ENCODE measurements at regions not wholly inside any gene's neighbourhood (a gene's known extent, or its start where the extent isn't known, plus 50 kb on each side); places are given as distances from the start of the nearest gene placed in this dataset.

DNA sequence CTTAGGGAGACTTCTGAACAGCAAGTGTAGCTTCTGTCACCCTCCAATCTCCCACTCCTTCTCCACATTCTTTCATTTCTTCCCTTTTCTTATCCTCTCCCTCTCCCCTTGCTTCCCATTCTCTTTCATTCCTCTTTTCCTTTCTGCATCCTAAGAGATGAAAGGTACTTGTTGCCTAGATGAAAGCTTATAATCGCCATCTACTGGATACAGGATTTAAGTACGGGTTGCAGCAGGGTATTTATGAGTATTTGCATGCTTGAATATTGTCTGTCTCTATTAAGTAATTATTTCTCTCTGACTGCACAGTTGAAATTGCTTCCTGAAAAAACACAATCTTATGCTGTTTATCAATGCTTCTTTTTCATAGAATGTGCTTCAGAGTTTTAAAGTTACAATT, 174.0 kb upstream of the TENT5D start:
- no peaks in the 10 kb centered on the region for H3K4me1 Mint-ChIP-seq
- no peak for DNase-seq
- no peaks in the 10 kb centered on the region for H3K27me3 Mint-ChIP-seq
- no peak overlapping the region for H3K4me3 Mint-ChIP-seq
- H3K27ac Mint-ChIP-seq: no peak overlapping the region
- no peaks in the 10 kb centered on the region for H3K9me3 Mint-ChIP-seq
- CTCF ChIA-PET: no interaction called here
- no peaks in the 10 kb centered on the region for H3K36me3 Mint-ChIP-seq

DNA sequence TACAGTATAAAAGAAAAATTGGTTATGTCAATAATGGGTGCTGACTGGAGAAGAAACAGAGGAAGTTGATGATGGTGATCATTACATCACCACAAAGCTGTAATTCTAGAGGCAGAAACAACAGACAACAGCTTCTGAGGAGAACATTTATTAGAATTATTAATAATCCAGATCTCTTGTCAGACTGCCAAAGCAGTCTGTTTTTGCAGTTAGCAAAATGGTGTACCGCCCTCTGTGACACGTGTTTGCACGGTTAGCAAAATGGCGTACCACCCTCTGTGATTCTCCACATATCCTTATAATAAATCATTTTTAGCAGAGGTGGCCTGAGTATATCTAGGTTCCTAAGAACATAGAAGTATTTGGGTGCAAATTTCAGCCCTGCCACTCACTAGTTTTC, 154.0 kb upstream of the TENT5D start:
- no peak overlapping the region for H3K4me3 Mint-ChIP-seq

DNA sequence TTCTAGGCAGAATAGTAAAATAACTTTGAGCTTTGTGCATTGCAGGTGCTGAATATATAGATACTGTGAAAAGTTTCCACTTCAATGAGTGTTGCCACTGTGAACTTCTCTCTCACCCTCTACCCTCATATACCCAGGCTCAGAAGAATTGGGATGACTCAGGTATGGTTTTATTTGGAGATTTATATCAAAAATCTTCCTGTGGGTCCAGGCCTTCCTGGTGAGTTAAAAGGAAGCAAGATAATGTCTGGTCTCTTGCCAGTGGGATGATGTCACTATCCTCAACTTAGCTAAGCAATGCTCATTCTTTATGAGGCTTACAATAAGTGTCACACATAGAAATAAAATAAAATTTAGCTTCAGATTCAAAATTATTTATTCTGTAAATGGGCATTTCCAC, 153.3 kb upstream of the TENT5D start:
- no peaks in the 10 kb centered on the region for H3K4me1 Mint-ChIP-seq
- no peaks in the 10 kb centered on the region for H3K9me3 Mint-ChIP-seq
- CTCF ChIA-PET: no interaction called here
- no peak for DNase-seq
- H3K36me3 Mint-ChIP-seq: no peaks in the 10 kb centered on the region
- H3K27me3 Mint-ChIP-seq: no peaks in the 10 kb centered on the region
- H3K27ac Mint-ChIP-seq: no peak overlapping the region
- H3K4me3 Mint-ChIP-seq: no peak overlapping the region

More for the DNA sequence above, 154.0 kb upstream of the TENT5D start:
- Mint-ChIP-seq H3K36me3 (no peaks in the 10 kb centered on the region), H3K27me3 (no peaks in the 10 kb centered on the region), H3K4me1 (no peaks in the 10 kb centered on the region), H3K27ac (no peak overlapping the region), H3K9me3 (no peaks in the 10 kb centered on the region)
- no peak for DNase-seq
- CTCF ChIA-PET: no interaction called here

DNA sequence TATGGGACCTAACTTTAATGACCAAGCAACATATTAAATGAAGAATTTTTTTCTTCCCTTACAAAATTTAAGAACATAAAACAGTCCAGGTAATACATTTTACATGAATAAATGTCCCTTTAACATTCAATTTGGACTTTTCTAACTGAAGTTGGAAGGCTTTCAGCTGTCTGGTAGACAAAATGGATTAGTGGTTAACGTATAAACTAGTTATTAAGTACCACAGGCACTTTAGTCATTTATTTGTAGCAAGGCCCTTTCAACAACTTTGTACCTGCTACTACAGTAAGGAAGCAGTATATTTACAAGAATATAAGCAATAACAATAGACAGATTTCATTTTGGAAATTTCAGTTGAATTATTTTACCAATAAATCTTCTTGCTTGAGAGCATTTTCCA, 152.5 kb upstream of the TENT5D start:
- Mint-ChIP-seq H3K27me3 (no peaks in the 10 kb centered on the region), H3K4me1 (no peaks in the 10 kb centered on the region), H3K4me3 (no peak overlapping the region), H3K36me3 (no peaks in the 10 kb centered on the region), H3K9me3 (no peaks in the 10 kb centered on the region), H3K27ac (no peak overlapping the region)
- no peak for DNase-seq
- CTCF ChIA-PET: no interaction called here

DNA sequence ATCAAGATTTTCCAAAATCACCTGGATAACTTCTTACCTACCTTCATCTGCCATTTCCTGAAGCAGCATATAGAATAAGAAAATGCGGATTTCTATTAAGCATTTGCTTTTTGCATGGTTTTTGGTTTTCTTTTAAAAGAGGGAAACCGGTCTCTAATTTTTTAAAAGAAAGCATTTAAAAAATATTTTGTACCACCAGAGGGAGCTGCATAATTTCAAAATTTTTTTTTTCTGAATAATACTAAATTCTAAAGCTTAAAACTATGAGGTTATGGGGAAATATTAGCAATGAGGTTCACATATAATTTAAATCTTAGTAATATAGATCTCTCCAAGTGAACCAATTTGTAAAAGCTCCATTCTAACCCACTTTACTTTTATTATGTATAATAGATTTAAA, 137.7 kb upstream of the TENT5D start:
- H3K27me3 Mint-ChIP-seq: no peaks in the 10 kb centered on the region
- no peaks in the 10 kb centered on the region for H3K36me3 Mint-ChIP-seq
- H3K27ac Mint-ChIP-seq: no peak overlapping the region
- DNase-seq: no peak
- no peak overlapping the region for H3K4me3 Mint-ChIP-seq
- CTCF ChIA-PET: no interaction called here
- H3K9me3 Mint-ChIP-seq: no peaks in the 10 kb centered on the region
- H3K4me1 Mint-ChIP-seq: no peaks in the 10 kb centered on the region

DNA sequence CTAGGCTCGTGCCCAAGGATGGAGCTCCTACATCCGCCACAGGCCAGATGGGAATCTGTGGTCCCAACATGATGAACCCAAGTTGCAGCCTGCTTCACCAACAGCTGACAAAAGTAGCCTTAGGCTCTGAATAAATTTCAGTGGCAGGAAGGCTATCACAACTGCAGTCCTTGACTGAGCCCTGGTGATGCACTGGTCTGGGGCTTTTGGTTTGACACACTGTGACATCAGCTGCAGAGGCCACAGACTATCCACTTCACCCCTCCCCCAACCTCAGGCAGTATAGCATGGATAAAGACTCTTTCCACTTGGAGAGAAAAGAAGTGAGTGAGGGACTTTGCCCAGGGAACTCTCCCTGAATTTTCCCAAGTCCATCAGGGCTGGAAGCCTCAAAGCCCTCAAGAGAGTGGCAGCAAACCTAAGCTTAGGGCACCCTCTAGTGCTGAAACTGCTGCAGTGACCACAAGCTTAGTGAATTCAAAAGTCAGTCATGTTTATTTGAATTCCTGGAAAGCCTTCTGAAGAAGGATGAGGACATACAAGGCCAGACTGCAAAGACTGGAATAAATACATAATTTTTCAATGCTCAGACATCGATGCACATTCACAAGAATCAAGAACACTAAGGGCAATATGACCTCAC, 135.0 kb upstream of the TENT5D start:
- Mint-ChIP-seq H3K4me1 (no peaks in the 10 kb centered on the region), H3K27me3 (no peaks in the 10 kb centered on the region), H3K27ac (no peak overlapping the region), H3K36me3 (no peaks in the 10 kb centered on the region), H3K9me3 (no peaks in the 10 kb centered on the region), H3K4me3 (no peak overlapping the region)
- DNase-seq: no peak
- CTCF ChIA-PET: no interaction called here

DNA sequence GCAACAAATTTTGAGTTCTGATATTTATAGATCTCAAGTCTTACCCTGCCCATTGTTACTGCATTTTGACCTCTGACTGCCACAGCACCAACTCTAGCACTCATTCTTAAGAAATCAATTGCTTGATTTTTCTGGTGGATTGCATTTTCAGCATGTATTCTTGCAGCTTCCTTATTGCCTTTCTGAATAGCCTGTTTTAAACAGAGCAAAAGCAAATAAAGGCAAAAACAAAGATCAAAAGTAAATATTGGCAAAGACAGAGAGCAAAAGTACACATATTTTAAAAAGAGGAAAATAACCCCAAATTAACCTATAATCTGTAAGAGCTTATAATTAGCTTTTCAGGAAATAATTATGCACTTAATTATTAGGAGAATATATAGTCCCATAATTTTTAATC, 129.4 kb upstream of the TENT5D start:
- Mint-ChIP-seq H3K4me3 (no peak overlapping the region), H3K36me3 (no peaks in the 10 kb centered on the region), H3K27me3 (no peaks in the 10 kb centered on the region)

DNA sequence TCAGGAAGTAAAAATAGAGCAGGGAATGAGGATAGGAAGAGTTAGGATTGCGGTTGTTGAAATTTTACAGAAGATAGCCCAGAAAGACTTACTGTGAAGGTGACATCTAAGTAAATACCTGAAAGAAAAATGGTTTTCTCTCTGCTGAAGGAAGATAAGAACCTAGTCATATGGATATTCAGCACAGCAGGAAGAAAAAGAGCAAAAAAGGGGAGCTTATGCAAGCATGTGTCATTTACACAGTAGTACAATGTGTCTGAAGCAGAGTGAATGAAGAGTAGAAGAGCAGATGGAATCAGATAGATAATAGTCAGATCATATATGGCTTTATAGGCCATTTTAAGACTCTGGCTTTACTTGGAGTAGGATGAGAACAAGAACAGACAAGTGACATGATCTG, 126.9 kb upstream of the TENT5D start:
- CTCF ChIA-PET: interaction anchor here (0.9 kb wide), 1 partner anchor 11 kb away, joined by 3 read pairs; no protein-coding TSS in a partner anchor

More for the DNA sequence above, 129.4 kb upstream of the TENT5D start:
- DNase-seq: no peak
- Mint-ChIP-seq H3K27ac (no peak overlapping the region), H3K4me1 (no peaks in the 10 kb centered on the region), H3K9me3 (no peaks in the 10 kb centered on the region)
- CTCF ChIA-PET: no interaction called here

DNA sequence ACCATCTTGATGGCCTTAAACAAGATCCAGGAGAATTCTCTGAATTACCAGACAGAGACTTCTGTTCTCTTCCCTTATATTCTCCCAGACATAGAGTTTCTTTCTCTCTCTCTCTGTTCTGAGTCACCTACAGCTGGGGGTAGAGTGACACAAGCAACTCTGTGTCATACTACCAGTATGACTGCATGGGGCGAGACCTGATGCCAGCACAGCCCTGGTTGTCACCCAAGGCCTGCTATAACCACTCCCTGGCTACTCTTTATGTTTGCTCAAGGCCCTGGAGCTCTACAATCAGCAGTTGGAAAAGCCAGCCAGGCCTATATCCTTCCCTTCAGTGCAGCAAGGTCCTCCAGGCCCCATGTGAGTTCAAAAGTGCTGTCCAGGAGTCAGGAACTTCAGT, 114.2 kb upstream of the TENT5D start:
- no peak overlapping the region for H3K27ac Mint-ChIP-seq
- DNase-seq: no peak
- CTCF ChIA-PET: no interaction called here
- no peaks in the 10 kb centered on the region for H3K4me1 Mint-ChIP-seq
- no peaks in the 10 kb centered on the region for H3K36me3 Mint-ChIP-seq
- no peak overlapping the region for H3K4me3 Mint-ChIP-seq
- no peaks in the 10 kb centered on the region for H3K27me3 Mint-ChIP-seq
- H3K9me3 Mint-ChIP-seq: peaks cover 1% of the 10 kb centered on the region

More for the DNA sequence above, 126.9 kb upstream of the TENT5D start:
- Mint-ChIP-seq H3K27me3 (no peaks in the 10 kb centered on the region), H3K27ac (no peak overlapping the region), H3K36me3 (no peaks in the 10 kb centered on the region), H3K4me1 (no peaks in the 10 kb centered on the region), H3K4me3 (no peak overlapping the region), H3K9me3 (no peaks in the 10 kb centered on the region)
- DNase-seq: no peak

DNA sequence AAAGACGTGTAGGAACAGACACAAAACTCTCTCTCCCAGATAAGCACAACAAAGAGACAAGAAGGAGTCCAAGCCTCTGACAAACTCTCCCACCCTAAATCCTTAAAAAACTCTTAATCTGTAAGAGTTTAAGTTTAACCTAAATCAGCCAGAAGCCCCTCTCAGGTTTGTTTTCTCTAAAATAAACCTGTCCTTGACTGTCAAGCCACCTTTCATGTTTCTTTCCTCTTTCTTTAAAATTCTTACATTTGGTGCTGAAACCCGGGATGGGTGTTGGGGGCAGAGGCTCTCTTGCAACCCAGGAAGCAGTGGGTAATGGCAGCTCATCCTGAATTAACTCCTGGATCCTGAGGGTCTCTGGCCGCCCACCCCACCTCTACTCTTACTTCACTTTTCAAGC, 107.8 kb upstream of the TENT5D start:
- CTCF ChIA-PET: no interaction called here
- Mint-ChIP-seq H3K36me3 (no peaks in the 10 kb centered on the region), H3K27ac (no peak overlapping the region), H3K9me3 (peaks cover 3% of the 10 kb centered on the region), H3K4me3 (no peak overlapping the region), H3K4me1 (no peaks in the 10 kb centered on the region), H3K27me3 (no peaks in the 10 kb centered on the region)
- DNase-seq: no peak

DNA sequence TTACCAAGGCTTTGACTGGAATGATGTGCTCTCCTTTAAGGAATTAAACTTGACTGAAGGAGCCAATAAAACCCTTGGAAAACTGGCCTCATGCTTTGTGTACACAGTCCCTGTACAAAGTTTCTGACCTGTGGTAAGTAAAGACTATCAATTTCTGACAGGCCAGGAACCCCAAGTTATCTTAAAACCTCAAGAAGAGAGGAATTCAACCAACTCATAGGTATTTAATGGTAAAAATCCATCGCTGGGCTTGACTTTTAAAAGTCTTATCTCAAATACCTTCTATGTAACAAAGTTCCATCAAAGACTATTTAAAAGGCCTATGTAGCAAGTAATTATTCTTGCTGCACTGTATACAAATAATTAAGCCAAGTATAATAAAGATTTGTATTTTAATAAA, 103.7 kb upstream of the TENT5D start:
- Mint-ChIP-seq H3K4me3 (no peak overlapping the region), H3K4me1 (no peaks in the 10 kb centered on the region), H3K27me3 (no peaks in the 10 kb centered on the region), H3K27ac (no peak overlapping the region), H3K9me3 (peaks cover 1% of the 10 kb centered on the region), H3K36me3 (no peaks in the 10 kb centered on the region)
- CTCF ChIA-PET: no interaction called here
- DNase-seq: no peak

DNA sequence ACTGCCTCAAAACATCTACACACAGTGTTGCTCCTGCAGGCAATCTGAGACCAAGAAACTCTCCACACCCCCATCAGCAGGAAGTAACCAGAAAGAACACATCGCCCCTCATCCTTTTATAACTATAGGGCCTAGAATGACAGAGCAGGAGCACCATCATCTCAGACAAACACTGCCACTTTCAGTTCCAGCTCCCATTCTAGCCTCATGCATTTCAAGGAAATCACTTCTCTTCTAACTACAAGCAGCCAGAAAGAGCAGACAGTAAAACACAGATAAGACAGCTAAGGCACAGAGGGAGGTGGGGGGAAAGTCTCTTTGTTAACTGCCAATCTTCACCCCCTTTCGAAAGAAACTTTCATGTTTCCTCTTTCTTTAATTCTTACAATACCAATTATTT, 102.6 kb upstream of the TENT5D start:
- Mint-ChIP-seq H3K27ac (no peak overlapping the region), H3K4me1 (no peaks in the 10 kb centered on the region), H3K4me3 (no peak overlapping the region), H3K27me3 (no peaks in the 10 kb centered on the region), H3K9me3 (peaks cover 3% of the 10 kb centered on the region), H3K36me3 (no peaks in the 10 kb centered on the region)
- no peak for DNase-seq
- CTCF ChIA-PET: no interaction called here

DNA sequence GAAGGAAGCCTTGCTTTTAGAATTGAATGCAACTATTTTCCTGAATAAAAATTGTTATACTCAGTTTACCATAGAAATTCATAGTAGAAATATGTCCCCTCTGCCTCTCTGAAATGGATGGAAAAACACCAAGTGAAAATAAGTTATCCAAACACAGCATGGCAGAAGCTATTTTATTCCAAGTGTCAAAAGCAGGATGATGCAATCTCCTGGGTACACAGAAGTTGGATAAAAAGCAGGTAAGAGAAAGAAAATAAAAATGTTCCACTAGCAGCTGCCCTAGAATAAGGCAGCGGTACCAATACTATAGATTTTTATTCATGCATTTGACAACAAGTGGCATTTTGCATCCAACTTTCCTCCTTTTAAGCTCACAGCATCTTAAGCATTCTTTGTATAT, 89.0 kb upstream of the TENT5D start:
- Mint-ChIP-seq H3K4me3 (no peak overlapping the region), H3K27me3 (no peaks in the 10 kb centered on the region), H3K27ac (no peak overlapping the region), H3K36me3 (no peaks in the 10 kb centered on the region), H3K9me3 (no peaks in the 10 kb centered on the region), H3K4me1 (no peaks in the 10 kb centered on the region)
- CTCF ChIA-PET: no interaction called here
- no peak for DNase-seq

DNA sequence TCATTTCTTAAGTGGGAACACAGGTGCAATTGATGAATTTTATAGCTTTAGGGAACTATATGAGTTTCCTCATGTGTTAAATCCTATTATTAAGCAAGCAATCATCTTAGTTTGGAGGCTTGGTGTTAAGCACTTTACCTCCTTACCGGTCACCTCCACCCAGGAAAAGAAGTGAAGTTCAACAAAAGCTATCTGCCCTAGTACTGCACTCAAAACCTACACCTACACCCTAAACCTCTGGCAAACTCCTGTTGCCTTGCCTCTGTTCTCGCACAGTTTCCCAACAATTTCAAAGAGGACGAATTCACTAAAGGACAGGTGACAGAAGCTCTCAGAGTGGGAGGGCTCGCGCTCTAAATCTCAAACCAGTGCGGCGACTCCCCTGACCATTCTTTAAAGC, 85.7 kb upstream of the TENT5D start:
- no peaks in the 10 kb centered on the region for H3K36me3 Mint-ChIP-seq
- no peak overlapping the region for H3K27ac Mint-ChIP-seq
- DNase-seq: no peak
- no peaks in the 10 kb centered on the region for H3K4me1 Mint-ChIP-seq
- H3K27me3 Mint-ChIP-seq: no peaks in the 10 kb centered on the region
- CTCF ChIA-PET: no interaction called here
- H3K9me3 Mint-ChIP-seq: no peaks in the 10 kb centered on the region
- no peak overlapping the region for H3K4me3 Mint-ChIP-seq

DNA sequence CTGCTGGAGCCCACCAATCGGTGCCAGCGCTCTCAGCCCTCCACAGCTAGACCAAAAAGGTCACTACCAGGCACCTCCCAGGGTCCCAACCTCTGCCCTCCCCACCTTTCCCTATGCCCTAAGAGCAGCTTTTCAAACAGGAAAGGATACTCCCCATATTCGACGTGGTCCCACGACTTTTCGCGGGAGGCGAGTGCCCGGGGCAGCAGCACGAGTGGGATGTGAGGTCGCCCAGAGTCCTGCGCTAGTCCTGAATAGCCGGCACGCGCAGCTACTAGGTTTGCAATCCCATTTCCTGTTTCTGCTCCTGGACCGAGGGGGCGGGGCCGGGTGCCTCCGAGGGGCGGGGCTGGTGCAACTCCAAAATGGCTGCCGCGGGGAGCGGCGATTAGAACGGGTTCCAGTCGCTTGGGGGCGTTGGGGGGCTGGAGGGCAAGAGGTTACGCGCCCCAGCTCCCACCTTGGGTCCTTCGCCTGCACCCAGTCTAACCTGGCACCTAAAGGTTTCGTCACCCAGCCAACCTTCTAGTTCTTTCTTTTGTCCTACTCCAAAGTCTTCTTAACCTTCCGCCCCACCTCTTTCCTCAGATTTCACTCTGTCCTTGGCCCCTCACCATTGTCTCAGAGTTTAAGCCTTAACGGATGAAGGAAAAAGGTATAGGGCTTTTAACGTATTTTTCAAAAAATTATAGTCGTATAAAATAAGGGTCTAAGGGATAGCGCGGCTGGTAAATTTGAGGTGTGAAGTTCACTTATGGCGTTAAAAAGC, 85.0 kb upstream of the TENT5D start:
- Mint-ChIP-seq H3K36me3 (no peaks in the 10 kb centered on the region), H3K4me3 (no peak overlapping the region)
- no peak for DNase-seq

More for the DNA sequence above, 85.0 kb upstream of the TENT5D start:
- Mint-ChIP-seq H3K27me3 (no peaks in the 10 kb centered on the region), H3K9me3 (no peaks in the 10 kb centered on the region), H3K27ac (no peak overlapping the region), H3K4me1 (no peaks in the 10 kb centered on the region)
- CTCF ChIA-PET: no interaction called here
